Activated CD4-positive, alpha-beta T cell treated with anti-CD3 and anti-CD28 coated beads, Interleukin-10, Interleukin-2, amounts not matched to agents 100 ng/mL and 50 ng/mL, durations not matched to agents 16 hours and 8 hours (primary cell): ENCODE measurements at regions not wholly inside any gene's neighbourhood (a gene's known extent, or its start where the extent isn't known, plus 50 kb on each side); places are given as distances from the start of the nearest gene placed in this dataset.
"Not testable (repeated sequence)": the region's sequence is repeated elsewhere in the genome, so short reads cannot be mapped to it uniquely, and the experiment has no call there.

ENCODE experiments used
- DNase-seq: peaks from one replicate; pipeline ENCODE4 v3.0.0-alpha.2; 2020

DNA sequence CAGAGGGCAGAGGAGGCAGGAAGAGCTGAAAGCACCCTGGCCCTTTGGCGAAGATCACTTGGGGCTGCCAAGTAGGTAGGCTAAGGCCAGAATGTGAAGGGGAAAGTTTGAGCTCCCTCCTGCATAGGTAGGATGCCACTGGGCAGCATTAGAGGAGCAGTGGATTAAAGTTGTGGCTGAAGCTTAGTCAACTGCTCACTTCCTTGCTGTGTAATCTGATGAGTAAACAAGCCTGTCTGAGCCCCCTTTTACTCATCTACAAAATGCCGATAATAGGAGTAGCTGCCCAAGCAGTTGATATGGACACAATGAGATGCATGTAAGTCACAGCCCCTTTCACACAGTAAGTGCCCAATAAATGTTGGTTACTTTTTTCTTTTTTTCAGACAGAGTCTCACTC lies 216.4 kb downstream of the MN1 start:
- DNase-seq, result no peak

DNA sequence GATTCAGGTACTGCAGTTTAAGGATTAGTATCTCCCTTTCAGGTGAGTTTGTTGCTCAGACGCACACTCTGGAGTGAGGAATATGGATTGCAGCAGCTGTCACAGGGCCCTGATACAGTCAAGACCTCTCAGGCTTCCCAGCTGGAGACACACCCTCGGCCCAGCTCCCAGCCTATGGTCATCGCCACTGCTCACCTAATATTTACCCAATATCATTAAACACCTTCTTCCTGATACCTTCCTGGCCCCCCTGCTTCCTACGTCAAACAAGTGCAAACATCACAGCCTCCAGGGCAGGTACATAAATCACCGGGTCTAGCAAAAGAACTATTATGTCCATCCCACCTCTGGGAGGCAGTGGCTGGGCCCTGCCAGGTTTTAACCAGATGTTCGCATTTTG lies 213.3 kb downstream of the MN1 start:
- DNase-seq, result no peak

DNA sequence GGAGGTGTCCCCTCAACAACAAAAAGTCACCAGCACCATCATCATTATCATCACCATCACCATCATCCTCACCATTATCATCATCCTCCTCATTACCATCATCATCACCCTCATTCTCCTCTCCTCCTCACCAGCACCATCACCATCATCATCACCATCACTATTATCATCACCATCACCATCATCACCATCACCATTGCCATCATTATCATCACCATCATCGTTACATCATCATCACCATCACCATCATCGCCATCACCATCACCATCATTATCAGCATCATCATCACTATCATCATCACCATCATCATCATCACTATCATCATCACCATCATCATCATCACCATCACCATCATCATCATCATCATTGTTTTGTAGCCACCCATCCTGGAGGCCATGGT lies 212.6 kb downstream of the MN1 start:
- DNase-seq, result no peak

- DNase-seq, result no peak
Observed at GRCh38 chr22:27591060-27591459, 210.5 kb downstream of the MN1 start.

- DNase-seq, result no peak
Observed at GRCh38 chr22:27593378-27593777, 208.2 kb downstream of the MN1 start.

- no peak for DNase-seq
Observed at GRCh38 chr22:27594020-27594419, 207.5 kb downstream of the MN1 start.

DNA sequence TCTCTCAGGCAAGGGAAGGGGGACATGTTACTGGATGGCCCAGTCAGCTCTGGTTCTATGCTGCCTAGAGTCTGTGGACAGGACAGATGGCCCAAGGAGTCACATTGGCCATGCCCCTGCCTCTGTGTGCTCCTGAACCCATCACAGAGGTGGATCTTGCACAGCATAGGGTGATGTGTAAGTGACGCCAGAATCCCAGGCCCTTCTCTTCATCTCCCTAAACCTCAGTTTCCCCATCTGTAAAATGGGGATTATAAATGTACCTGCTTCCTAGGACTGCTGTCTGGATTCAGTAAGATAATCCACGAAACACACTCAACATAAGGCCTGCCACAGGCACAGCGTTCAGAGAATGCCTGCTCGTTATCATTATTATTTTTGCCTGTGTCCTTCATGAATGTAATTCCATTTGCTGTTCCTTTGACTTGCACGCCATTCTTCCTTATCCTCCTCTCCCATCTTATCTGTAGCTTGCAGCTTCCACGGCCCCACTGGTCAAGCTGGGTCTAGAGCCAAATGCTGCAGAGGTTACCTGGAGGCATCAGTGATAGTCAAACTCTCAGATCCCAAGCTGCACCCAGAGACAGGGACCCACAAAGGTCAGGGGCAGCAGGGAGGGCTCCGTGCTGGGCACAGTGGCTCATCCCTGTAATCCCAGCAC lies 207.0 kb downstream of the MN1 start:
- DNase-seq, result no peak

DNA sequence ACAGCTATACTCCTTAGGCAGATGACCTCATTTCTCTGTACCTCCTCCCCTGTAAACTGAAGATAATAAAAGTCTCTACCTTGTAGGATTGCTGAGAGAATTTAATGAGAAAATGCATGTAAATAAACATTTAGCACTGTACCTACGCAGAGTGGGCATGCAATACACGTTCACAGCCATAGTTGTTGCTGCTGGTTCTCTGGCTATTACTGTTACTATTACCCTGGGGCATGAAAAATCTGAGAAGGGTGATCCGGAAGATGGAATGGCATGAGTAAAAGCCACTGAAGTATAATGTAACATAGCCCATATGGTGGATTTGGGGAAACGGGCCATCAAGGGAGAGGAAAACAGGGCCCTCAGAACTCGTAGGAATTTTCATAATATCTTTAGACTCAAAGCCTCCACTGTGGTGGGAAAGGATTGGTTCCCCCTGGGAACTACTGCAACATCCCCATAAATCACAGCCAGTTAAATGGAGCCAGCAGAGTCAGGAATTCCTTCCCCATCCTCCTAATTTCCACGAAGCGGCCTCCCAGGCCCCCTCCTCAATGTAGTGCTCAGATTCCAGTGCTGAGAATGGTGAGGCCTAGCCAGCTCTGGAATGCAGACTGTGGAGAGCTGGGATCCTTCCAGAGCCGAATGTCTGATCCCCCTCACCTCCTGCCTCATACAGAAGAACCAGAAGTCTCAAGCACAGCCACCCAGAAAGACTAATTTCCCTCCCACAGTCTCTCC lies 205.3 kb downstream of the MN1 start:
- no peak for DNase-seq

DNA sequence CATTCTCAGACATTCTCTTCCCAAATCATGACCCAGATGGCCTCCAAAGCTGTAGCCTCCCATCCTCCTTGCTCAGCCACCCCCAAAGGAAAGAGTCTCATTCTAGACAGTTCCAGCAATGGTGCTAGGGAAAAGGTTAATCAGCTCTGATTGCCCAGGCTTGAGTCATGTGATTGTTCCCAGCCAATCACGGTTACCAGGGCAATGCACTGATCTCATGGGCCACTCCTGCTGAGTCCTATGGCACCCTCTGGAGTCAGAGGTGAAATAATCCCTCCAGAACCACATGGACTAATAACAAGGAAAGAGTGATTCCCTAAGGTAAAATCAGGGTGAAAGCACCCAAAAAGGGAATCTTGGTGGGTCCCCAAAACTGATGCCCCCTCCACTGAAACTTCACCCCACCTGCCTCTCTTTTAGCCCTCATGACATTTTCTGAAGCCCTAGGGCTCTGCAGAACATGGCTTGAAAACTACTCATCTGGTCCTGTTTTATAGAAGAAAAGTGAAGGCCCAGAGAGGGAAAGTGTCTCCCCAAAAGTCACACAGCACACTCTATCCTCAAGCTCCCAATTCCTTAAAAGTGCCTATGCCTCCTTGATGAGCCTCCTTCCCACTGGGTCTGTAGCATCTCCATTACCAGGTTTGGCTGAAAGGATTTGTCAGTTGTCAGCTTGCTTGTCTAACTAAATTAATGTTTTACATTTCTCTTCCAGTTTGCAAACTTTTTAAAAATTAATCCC lies 203.7 kb downstream of the MN1 start:
- DNase-seq, result no peak

- no peak for DNase-seq
Observed at GRCh38 chr22:27598792-27599191, 202.8 kb downstream of the MN1 start.

DNA sequence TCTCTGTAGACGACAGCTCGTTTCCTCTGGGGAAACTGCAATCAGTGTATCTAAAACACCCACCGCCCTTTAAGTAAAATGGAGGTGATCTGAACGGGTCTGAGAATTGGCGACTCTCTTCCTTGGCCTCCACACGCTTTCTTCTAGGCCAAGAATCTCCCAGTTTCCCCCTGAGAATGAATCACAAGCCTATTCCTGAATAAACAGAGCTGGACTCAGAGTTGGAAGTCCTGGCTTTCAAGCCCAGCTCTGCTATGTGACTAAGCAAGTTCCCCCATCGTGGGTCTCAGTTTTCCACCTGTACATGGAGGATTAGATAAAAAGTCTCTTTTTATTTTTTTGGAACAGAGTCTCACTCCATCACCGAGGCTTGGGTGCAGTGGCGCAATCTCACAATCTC lies 200.4 kb downstream of the MN1 start:
- DNase-seq, result no peak

DNA sequence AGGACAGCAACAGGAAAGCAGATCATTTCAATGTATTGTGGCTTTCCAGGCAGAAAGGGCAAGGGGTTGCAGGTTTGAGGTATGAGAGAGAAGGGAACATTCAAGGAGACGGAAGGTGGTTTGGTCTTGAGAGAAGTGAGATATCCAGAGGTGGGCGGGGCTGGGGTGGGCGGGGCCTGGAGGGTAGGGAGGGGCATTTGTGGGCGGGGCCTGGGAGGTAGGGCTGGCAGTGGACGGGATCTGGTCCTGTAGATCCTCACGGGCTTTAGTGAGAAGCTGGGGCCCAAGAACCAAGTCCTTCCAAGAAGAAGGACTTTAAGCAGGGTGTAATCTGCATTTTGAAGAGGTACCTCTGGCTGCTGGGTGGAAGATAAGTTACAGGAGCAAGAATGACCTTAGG lies 199.2 kb downstream of the MN1 start:
- no peak for DNase-seq

DNA sequence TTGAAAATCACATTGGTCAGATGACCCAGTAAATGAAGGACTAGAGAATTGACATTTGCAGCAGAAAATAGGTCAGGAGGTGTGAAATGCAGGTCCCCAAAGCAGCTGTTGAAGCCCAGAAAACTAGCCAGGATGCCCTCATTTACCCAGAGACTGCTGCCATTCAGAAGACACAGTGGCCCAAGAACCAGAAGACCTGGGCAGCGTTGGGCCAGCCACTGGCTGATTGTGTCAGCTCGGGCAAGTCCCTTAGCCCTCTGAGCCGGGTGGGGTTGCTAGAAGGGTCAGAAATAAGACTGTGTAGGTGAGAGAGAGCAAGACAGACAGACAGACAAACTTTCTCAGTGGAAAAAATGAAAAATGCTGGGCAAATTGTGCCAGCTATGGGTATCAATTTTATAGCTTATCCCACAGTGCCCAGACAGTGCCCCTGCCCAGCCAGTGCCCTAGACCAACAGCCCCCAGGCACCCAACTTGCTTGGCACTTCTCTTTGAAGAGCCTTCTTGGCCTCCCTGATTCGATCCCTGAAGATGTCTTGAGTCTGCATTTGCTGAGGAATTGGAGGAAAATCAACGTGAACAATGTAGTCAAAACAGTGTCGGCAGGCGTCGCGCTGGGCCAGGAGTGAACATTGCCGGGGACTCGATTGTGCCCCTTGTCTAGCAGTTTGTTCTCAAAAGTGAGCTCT lies 198.3 kb downstream of the MN1 start:
- DNase-seq, result no peak

- DNase-seq, result no peak
Observed at GRCh38 chr22:27603800-27604144, 197.8 kb downstream of the MN1 start.

GRCh38 chr22:27605390-27605789 lies 196.2 kb downstream of the MN1 start:
- no peak for DNase-seq

- not testable (repeated sequence) for DNase-seq
Observed at GRCh38 chr22:27607750-27608149, 193.8 kb downstream of the MN1 start.

DNA sequence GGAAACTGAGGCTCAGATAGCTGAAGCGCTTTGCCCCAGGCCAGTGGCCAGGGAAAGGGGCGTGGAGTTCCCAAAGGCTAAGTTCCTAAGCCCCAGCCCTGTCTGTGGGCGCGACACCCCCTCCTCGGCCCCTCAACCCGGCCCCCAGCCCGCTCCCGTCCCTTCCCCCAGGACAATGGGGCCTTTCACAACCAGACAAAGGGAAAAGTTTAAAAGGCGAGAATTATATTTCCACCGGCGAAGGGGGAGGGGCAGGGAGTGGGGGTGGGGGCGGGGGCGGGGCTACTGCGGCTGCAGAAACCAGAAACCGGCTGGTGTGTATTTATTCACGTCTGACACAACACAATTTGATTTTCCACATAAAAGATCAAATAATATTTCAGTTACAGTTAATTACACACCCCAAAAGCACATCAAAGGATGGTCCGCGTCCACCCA lies 192.1 kb downstream of the MN1 start:
- DNase-seq, result no peak

DNA sequence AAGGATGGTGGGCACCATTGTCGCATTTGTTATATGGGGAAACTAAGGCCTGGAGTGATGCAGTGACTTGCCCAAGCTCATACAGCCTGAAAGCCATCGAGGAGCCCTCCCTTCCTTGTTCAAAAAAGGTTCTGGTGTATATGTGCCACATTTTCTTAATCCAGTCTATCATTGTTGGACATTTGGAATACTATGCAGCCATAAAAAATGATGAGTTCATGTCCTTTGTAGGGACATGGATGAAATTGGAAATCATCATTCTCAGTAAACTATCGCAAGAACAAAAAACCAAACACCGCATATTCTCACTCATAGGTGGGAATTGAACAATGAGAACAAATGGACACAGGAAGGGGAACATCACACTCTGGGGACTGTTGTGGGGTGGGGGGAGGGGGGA lies 191.4 kb downstream of the MN1 start:
- DNase-seq, result not testable (repeated sequence)

DNA sequence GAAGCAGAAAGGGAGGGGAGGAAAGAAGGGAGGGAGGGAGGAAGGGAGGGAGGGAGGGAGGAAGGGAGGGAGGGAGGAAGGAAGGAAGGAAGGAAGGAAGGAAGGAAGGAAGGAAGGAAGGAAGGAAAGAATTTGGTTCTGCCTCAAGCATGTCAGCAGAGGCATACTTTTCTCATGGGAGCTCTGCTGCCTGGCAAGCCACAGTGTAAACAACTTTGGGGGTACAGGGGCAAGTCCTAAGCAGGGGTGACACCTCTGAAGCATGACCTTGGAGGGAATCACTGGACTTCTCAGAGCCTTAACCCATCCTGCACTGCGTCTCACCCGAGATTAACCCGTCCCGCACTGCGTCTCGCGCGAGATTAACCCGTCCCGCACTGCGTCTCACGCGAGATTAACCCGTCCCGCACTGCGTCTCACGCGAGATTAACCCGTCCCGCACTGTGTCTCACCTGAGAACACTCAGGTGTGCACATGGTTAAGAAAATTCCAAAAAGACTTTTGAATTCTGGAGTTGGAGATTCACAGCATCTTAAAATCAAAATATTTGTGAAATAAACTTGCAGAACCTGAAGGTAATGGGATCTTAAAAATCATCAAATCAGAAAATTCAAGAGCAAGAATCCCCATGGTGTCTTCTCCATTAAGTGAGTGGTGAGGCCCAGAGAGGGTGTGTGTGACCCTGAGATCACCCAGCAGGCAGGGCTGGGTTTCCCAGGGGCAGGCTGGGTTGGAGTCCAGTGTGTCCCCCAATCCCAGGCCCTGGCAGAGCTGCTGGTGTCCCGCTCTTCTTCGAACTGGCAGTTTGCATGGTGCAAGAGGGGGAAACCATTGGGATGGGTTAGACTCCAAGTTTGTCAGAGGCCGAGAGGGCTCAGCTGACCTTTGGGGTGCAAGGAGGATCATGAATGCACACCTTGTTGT lies 190.4 kb downstream of the MN1 start:
- DNase-seq, result no peak

DNA sequence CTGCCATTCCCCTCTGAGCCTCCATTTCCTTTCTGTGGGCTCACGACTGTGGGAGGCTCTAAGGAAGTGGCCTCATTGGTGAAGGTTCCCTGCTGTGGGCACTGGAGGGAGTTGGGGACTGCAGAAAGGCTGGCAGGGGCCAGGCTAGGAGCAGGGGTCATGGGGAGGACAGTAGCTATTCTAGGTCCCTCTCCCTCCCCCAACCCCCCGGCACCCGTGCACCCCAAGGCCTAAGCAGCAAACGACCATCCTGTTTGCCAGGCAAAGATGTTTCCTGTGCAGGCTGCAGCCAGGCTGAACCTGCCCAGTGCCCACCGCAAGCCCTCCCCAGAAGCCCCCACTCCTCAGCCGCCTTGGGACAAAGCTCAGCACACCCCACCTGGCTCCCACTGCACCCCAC lies 189.4 kb downstream of the MN1 start:
- DNase-seq, result no peak

- DNase-seq, result no peak
Observed at GRCh38 chr22:27613099-27614005, 188.2 kb downstream of the MN1 start.
